Lower lobe of right lung (tissue), 2 donors: ENCODE measurements at regions not wholly inside any gene's neighbourhood (a gene's known extent, or its start where the extent isn't known, plus 50 kb on each side); places are given as distances from the start of the nearest gene placed in this dataset.
"Not testable (repeated sequence)": the region's sequence is repeated elsewhere in the genome, so short reads cannot be mapped to it uniquely, and the experiment has no call there.

Source experiments
- ATAC-seq, 2 donors: fragments of 200-7000 bp; cut with Tn5 transposase; one replicate each; pipeline ENCODE4 v1.9.1; 2020 to 2022; ENCODE audit warnings: mild to moderate bottlenecking in 2 of 2, moderate library complexity in 2 of 2
- DNase-seq: peaks from one replicate; pipeline ENCODE4 v3.0.0-alpha.2; 2020
- H3K27ac ChIP-seq: fragments of 200-600 bp; one replicate; pipeline ENCODE4 v1.8.0; 2022
- H3K27me3 ChIP-seq: fragments of 200-600 bp; one replicate; pipeline ENCODE4 v1.8.0; 2022; ENCODE audit warnings: low read depth
- H3K36me3 ChIP-seq: fragments of 200-600 bp; one replicate; pipeline ENCODE4 v1.8.0; 2022; ENCODE audit warnings: mild to moderate bottlenecking
- H3K4me1 ChIP-seq: fragments of 200-600 bp; one replicate; pipeline ENCODE4 v1.8.0; 2022
- H3K4me3 ChIP-seq: fragments of 200-600 bp; one replicate; pipeline ENCODE4 v1.8.0; 2022; ENCODE audit warnings: mild to moderate bottlenecking
- H3K9me3 ChIP-seq: fragments of 200-600 bp; one replicate; pipeline ENCODE4 v1.8.0; 2022
- intact Hi-C: fragments of 100-400 bp; cut with DNase I; formaldehyde crosslinking; loops from one replicate; pipeline ENCODE4 v1.11.0; 2022
- TF ChIP-seq, protein P1 (sequence below): fragments of 200-600 bp; IDR thresholded peaks from one replicate; pipeline ENCODE4 v1.8.0; 2022; ENCODE audit warnings: antibody characterized with exemption, mild to moderate bottlenecking
- donor health status: DM: no; HTN: yes; CAD: no; lungs with severe emphysema.

DNA sequence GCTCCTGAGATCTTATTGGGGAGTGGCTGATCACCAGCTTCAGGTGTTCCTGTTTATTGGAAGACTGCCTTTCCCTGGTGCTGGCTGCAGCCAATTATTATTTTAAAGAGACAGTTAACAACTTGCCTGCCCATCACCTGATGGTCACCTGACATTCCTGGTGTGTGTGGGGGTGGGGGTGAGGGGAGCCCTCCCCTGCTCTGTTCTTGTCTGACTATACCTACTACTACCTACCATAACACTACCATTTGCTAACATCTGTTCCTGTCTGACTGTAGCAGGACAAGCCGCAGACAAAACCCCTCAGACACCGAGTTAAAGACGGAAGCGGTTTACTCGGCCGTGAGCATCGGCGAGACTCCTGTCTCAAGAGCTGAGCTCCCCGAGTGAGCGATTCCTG is 54.9 kb upstream of the NBPF3 start:
- intact Hi-C loops: no loop called here
- Histone ChIP-seq H3K27ac (no peak overlapping the region), H3K9me3 (peaks cover 4% of the 10 kb centered on the region), H3K4me3 (no peak overlapping the region), H3K27me3 (peaks cover 16% of the 10 kb centered on the region), H3K4me1 (peaks cover 13% of the 10 kb centered on the region), H3K36me3 (no peaks in the 10 kb centered on the region)
- TF ChIP-seq, protein P1, sequence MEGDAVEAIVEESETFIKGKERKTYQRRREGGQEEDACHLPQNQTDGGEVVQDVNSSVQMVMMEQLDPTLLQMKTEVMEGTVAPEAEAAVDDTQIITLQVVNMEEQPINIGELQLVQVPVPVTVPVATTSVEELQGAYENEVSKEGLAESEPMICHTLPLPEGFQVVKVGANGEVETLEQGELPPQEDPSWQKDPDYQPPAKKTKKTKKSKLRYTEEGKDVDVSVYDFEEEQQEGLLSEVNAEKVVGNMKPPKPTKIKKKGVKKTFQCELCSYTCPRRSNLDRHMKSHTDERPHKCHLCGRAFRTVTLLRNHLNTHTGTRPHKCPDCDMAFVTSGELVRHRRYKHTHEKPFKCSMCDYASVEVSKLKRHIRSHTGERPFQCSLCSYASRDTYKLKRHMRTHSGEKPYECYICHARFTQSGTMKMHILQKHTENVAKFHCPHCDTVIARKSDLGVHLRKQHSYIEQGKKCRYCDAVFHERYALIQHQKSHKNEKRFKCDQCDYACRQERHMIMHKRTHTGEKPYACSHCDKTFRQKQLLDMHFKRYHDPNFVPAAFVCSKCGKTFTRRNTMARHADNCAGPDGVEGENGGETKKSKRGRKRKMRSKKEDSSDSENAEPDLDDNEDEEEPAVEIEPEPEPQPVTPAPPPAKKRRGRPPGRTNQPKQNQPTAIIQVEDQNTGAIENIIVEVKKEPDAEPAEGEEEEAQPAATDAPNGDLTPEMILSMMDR: no peak
- ATAC-seq (peak; percentile 13 to 33), DNase-seq (no peak)

DNA sequence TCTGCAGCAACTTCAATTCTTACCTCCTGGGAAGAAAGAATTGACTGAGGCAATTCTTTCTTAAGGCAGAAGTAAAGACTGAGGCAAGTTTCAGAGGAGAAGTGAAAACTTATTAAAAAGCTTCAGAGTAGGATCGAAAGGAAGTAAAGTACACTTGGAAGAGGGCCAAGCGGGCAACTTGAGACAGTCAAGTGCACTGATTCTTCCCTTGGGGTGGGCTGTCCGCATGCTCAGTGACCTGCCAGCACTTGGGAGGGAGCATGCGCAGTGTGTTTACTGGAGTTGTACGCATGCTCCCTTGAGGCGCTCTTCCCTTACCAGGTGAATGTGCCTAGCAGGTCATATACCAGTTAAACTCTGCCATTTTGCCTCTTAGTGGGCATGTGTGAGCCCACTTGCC is 55.3 kb upstream of the NBPF3 start:
- Histone ChIP-seq H3K36me3 (no peaks in the 10 kb centered on the region), H3K4me1 (peaks cover 13% of the 10 kb centered on the region), H3K9me3 (peaks cover 7% of the 10 kb centered on the region), H3K27ac (no peak overlapping the region), H3K4me3 (no peak overlapping the region), H3K27me3 (peaks cover 16% of the 10 kb centered on the region)
- intact Hi-C loops: no loop called here
- peak; percentile 75 to 90 for ATAC-seq
- DNase-seq: peak; percentile 81
- TF ChIP-seq, protein P1: no peak

DNA sequence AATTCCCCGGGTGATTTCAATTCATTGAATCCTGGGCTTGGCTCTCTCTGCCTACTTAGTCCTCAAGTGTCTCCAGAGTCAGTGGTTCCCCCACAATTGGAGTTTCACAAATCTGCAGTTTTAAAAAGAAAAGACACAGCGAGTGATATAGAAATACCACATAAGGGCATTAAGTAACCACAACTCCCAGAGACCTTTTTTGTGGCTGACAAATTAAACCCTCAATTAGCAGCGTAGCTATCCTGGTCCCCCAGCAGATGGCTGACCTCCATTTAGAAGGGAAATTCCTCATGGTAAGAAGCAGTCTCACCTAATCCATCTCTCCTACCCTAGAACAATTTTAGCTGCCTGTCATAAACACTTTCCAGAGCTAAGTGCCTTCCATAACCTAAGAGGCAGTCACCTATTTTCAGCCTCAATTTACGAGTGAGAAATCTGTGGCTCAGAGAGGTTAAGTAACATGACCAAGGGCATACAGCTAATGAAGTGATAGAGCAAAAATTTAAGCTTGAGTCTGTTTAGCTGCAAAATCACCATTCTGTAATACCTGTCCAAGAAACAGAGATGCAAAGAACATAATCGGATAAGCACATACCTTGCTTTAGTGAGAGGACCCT is 56.0 kb upstream of the NBPF3 start:
- TF ChIP-seq, protein P1: no peak
- peaks cover 16% of the 10 kb centered on the region for H3K27me3 ChIP-seq
- intact Hi-C loops: no loop called here
- H3K9me3 ChIP-seq: peaks cover 7% of the 10 kb centered on the region
- DNase-seq (no peak), ATAC-seq (peak in 1 of 2 donors; percentile 31)
- no peaks in the 10 kb centered on the region for H3K36me3 ChIP-seq
- peaks cover 13% of the 10 kb centered on the region for H3K4me1 ChIP-seq
- no peak overlapping the region for H3K27ac ChIP-seq
- no peak overlapping the region for H3K4me3 ChIP-seq

DNA sequence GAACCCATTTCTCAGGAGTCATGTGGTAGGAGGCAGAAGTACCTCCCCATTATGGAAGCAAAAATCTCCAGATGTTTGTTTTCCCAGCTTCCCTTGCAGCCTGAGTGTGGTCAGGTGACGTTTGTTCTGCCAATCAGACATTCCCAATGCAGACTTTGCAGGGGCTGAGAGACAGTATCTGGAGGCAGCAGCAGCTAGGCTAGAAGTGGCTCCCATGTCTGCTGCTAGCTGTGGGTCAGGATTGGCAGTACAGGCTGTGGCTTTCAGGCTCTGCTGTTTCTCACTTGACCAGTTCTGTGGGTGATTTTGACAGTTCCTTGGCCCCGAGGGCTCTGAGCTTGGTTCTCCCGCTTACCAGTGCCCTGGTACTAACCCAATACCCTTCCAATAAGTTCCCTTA is 58.6 kb upstream of the NBPF3 start:
- peaks cover 15% of the 10 kb centered on the region for H3K27me3 ChIP-seq
- TF ChIP-seq, protein P1: no peak

DNA sequence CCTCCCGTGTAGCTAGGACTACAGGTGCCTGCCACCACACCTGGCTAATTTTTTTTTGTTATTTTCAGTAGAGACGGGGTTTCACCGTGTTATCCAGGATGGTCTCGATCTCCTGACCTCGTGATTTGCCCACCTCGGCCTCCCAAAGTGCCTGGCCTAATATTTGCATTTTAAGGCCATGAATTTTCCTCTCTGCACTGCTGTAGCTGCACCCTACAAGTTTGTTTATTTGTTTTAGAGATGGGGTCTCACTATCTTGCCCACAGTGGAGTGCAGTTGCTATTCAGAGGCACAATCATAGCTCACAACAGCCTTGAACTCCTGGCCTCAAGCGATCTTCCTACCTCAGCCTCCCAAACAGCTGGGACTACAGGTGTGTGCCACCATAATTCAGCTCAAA is 59.8 kb upstream of the NBPF3 start:
- H3K4me3 ChIP-seq, DNase-seq, ATAC-seq, H3K27ac ChIP-seq, H3K9me3 ChIP-seq, H3K36me3 ChIP-seq, intact Hi-C loops: not testable (repeated sequence)
- peaks cover 12% of the 10 kb centered on the region for H3K4me1 ChIP-seq
- H3K27me3 ChIP-seq: peaks cover 11% of the 10 kb centered on the region

More for the DNA sequence above, 58.6 kb upstream of the NBPF3 start:
- Histone ChIP-seq H3K4me1 (peaks cover 13% of the 10 kb centered on the region), H3K27ac (no peak overlapping the region), H3K36me3 (no peaks in the 10 kb centered on the region), H3K4me3 (no peak overlapping the region), H3K9me3 (peaks cover 7% of the 10 kb centered on the region)
- ATAC-seq: no peak
- intact Hi-C loops: no loop called here
- DNase-seq: no peak

DNA sequence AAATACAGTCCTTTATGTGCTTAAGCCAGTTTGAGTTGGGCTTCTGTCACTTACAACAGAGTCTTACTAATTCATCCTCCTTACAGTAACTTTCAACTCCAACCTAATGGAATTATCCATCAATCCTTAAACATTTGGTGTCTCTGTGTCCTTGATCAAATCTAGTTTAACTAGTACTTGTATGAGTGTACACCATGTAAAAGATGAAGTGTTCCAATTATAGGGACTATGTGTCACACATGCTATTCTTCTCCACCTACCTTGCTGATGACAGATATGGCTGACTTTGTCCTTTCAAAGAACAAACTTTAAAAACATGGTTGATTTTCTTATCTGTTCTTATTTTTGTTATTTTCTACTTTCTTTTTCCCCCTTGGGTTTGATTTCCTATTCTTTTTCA is 60.4 kb upstream of the NBPF3 start:
- DNase-seq: no peak
- Histone ChIP-seq H3K9me3 (peaks cover 7% of the 10 kb centered on the region), H3K4me1 (peaks cover 6% of the 10 kb centered on the region), H3K27ac (no peak overlapping the region), H3K4me3 (no peak overlapping the region), H3K36me3 (no peaks in the 10 kb centered on the region), H3K27me3 (peaks cover 11% of the 10 kb centered on the region)
- TF ChIP-seq, protein P1: no peak
- intact Hi-C loops: no loop called here
- ATAC-seq: no peak
